ENCODE measurements at regions not wholly inside any gene's neighbourhood (a gene's known extent, or its start where the extent isn't known, plus 50 kb on each side); places are given as distances from the start of the nearest gene placed in this dataset.

DNA sequence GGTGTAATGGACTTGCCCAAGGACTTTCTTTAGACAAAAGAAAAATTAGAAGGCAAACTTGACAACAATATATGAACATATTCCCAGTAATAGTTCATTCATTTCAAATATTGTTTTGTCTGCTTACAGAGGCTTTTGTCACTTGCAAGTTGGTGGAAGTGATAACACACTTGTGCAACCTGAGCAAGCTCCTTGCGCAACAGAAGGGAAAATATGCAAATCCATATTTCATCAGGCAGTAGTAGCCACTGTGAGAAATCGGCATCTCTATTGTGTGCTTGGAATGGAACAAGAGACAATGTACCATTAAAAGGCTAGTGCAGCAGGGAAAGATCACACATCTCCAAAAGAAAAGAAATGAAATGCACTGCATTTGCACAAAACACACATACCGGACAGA, 125.3 kb upstream of the RASEF start (continued):
- TF ChIP-seq ZNF423 (tag by site-specific recombination; IDR thresholded peaks at IDR 0.05), result no peak
- TF ChIP-seq BCL11A (tag by site-specific recombination; IDR thresholded peaks at IDR 0.05; ENCODE audit: low read depth), result no peak
- no peak for TF ChIP-seq OSR2 (tag by site-specific recombination; IDR thresholded peaks at IDR 0.05)
- TF ChIP-seq ZNF658 (tag by site-specific recombination; IDR thresholded peaks at IDR 0.05), result no peak
- no peak for TF ChIP-seq BCL11B (tag by site-specific recombination; IDR thresholded peaks at IDR 0.05; ENCODE audit: low read depth)
- TF ChIP-seq TRIM28 (IDR thresholded peaks at IDR 0.05; ENCODE audit: borderline replicate concordance, low read length), result no peak

DNA sequence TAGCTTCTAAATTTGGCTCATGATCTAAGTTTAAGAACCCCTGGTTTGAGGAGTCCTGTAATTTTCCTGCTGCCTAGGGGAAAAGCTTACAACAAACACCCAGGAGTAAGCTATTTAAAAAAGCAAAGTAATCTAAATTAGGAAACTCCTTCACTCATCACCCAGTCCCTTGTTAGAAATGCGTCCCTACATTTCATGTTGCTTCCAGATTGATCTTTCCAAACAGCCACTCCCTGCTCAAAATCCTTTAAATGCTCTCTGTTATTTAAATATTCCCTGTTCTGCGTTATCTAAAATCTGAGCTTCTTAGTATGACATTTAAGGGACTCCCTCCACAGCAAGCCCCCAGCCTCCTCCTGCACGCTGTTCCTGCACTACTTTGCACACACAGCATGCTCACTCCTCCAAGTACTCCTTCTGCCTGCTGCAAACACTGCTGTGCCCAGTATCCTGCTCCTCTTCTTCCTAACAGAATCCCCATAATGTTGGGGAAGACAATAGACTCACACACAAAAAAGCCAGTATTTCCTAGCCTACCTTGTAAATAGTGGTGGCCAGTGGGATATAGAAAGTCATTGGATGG, 123.3 kb upstream of the RASEF start:
- no peaks in the 10 kb centered on the region for H3K4me1 ChIP-seq (ENCODE audit: control insufficient read depth, insufficient read depth, low read length)
- no peaks in the 10 kb centered on the region for H3K36me3 ChIP-seq (ENCODE audit: control insufficient read depth in 2 of 2, insufficient read depth in 1 of 2, low read length in 2 of 2)
- H3K4me3 ChIP-seq (ENCODE audit: low read depth, low read length), result no peak overlapping the region
- H3K9me3 ChIP-seq (ENCODE audit: control insufficient read depth, insufficient read depth, low read depth, low read length), result no peaks in the 10 kb centered on the region
- ChIA-PET CTCF (no interaction called here), POLR2A (no interaction called here)
- TF ChIP-seq ZNF394 (tag by site-specific recombination; IDR thresholded peaks at IDR 0.05; ENCODE audit: borderline replicate concordance) (no peak), ZNF843 (tag by site-specific recombination; IDR thresholded peaks at IDR 0.05) (no peak), KLF16 (tag by site-specific recombination; IDR thresholded peaks at IDR 0.05) (no peak), SP3 (tag by site-specific recombination; IDR thresholded peaks at IDR 0.05) (no peak), ZNF2 (tag by site-specific recombination; IDR thresholded peaks at IDR 0.05) (no peak), ZNF792 (tag by site-specific recombination; IDR thresholded peaks at IDR 0.05) (no peak), ZFP41 (tag by site-specific recombination; IDR thresholded peaks at IDR 0.05; ENCODE audit: borderline replicate concordance) (no peak)
- H3K27ac ChIP-seq (ENCODE audit: extremely low read depth, low read depth, low read length), result no peak overlapping the region

DNA sequence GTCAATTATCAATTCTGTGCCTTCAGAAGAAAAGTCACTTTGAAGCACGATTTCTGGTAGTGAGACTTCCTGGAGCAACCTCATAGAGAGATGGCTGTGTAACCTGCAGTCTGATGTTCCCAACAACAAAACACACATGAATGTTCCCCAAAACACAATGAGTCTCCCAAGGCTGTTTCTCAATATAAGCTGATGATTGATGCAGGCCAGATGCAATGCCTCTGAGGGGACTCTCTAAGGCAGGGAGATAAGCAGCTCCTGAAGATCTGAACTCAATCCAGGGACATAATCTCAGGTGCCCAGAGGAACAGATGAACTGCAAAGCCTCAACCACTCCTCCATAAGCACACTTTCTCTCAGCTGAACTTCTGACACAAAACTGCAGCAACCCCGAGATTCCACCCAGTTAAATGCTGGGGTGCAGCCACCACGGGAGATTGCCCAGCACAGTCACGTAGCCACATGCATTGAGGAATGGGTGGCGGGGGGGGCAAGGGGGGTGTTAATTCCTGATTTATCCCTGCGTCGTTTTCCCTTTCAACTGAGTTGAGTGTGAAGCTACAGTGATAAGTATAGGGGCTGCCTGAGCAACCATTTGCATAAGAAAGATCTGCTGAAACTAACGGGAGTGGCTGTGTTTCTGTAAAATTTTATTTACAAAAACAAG, 122.7 kb upstream of the RASEF start:
- Histone ChIP-seq H3K36me3 (ENCODE audit: control insufficient read depth in 2 of 2, insufficient read depth in 1 of 2, low read length in 2 of 2) (no peaks in the 10 kb centered on the region), H3K4me3 (ENCODE audit: low read depth, low read length) (no peak overlapping the region), H3K4me1 (ENCODE audit: control insufficient read depth, insufficient read depth, low read length) (no peaks in the 10 kb centered on the region), H3K27ac (ENCODE audit: extremely low read depth, low read depth, low read length) (no peak overlapping the region), H3K9me3 (ENCODE audit: control insufficient read depth, insufficient read depth, low read depth, low read length) (no peaks in the 10 kb centered on the region)
- ChIA-PET CTCF (no interaction called here), POLR2A (no interaction called here)
- TF ChIP-seq ZNF37A (tag by site-specific recombination; IDR thresholded peaks at IDR 0.05) (no peak), YY2 (tag by site-specific recombination; IDR thresholded peaks at IDR 0.05) (no peak), ZNF121 (tag by site-specific recombination; IDR thresholded peaks at IDR 0.05) (no peak), WT1 (tag by site-specific recombination; IDR thresholded peaks at IDR 0.05) (no peak), ZNF23 (tag by site-specific recombination; IDR thresholded peaks at IDR 0.05; ENCODE audit: borderline replicate concordance) (no peak), ZNF555 (tag by site-specific recombination; conservative IDR thresholded peaks at IDR 0.05) (no peak), GLIS1 (tag by site-specific recombination; IDR thresholded peaks at IDR 0.05) (no peak), PRDM1 (tag by site-specific recombination; IDR thresholded peaks at IDR 0.05) (no peak), SCRT1 (tag by site-specific recombination; IDR thresholded peaks at IDR 0.05; ENCODE audit: borderline replicate concordance) (no peak), OSR2 (tag by site-specific recombination; IDR thresholded peaks at IDR 0.05) (no peak), ZNF792 (tag by site-specific recombination; IDR thresholded peaks at IDR 0.05) (no peak)
- TF ChIP-seq, protein P1, sequence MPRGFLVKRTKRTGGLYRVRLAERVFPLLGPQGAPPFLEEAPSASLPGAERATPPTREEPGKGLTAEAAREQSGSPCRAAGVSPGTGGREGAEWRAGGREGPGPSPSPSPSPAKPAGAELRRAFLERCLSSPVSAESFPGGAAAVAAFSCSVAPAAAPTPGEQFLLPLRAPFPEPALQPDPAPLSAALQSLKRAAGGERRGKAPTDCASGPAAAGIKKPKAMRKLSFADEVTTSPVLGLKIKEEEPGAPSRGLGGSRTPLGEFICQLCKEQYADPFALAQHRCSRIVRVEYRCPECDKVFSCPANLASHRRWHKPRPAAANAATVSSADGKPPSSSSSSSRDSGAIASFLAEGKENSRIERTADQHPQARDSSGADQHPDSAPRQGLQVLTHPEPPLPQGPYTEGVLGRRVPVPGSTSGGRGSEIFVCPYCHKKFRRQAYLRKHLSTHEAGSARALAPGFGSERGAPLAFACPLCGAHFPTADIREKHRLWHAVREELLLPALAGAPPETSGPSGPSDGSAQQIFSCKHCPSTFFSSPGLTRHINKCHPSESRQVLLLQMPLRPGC (tag by site-specific recombination; IDR thresholded peaks at IDR 0.05), result no peak
- TF ChIP-seq, protein P2, sequence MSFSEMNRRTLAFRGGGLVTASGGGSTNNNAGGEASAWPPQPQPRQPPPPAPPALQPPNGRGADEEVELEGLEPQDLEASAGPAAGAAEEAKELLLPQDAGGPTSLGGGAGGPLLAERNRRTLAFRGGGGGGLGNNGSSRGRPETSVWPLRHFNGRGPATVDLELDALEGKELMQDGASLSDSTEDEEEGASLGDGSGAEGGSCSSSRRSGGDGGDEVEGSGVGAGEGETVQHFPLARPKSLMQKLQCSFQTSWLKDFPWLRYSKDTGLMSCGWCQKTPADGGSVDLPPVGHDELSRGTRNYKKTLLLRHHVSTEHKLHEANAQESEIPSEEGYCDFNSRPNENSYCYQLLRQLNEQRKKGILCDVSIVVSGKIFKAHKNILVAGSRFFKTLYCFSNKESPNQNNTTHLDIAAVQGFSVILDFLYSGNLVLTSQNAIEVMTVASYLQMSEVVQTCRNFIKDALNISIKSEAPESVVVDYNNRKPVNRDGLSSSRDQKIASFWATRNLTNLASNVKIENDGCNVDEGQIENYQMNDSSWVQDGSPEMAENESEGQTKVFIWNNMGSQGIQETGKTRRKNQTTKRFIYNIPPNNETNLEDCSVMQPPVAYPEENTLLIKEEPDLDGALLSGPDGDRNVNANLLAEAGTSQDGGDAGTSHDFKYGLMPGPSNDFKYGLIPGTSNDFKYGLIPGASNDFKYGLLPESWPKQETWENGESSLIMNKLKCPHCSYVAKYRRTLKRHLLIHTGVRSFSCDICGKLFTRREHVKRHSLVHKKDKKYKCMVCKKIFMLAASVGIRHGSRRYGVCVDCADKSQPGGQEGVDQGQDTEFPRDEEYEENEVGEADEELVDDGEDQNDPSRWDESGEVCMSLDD (tag by site-specific recombination; IDR thresholded peaks at IDR 0.05), result no peak
- TF ChIP-seq, protein P3, sequence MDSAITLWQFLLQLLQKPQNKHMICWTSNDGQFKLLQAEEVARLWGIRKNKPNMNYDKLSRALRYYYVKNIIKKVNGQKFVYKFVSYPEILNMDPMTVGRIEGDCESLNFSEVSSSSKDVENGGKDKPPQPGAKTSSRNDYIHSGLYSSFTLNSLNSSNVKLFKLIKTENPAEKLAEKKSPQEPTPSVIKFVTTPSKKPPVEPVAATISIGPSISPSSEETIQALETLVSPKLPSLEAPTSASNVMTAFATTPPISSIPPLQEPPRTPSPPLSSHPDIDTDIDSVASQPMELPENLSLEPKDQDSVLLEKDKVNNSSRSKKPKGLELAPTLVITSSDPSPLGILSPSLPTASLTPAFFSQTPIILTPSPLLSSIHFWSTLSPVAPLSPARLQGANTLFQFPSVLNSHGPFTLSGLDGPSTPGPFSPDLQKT (IDR thresholded peaks at IDR 0.05; ENCODE audit: borderline replicate concordance, low read depth, low read length), result no peak

Data from HEK293 (cell line).